Stomach smooth muscle (tissue), 2 donors: ENCODE measurements at regions not wholly inside any gene's neighbourhood (a gene's known extent, or its start where the extent isn't known, plus 50 kb on each side); places are given as distances from the start of the nearest gene placed in this dataset.

Experiments
- H3K27ac ChIP-seq: one replicate; pipeline ENCODE4 v1.7.0; 2013; ENCODE audit warnings: mild to moderate bottlenecking, low read length, inconsistent platforms
- H3K27me3 ChIP-seq, 2 donors: one replicate each; pipeline ENCODE4 v1.7.0; 2013; ENCODE audit warnings: low read length in 2 of 2; ENCODE audit not compliant: insufficient read depth in 2 of 2, control insufficient read depth in 1 of 2
- H3K36me3 ChIP-seq, 2 donors: one replicate each; pipeline ENCODE4 v1.7.0; 2013; ENCODE audit warnings: low read length in 2 of 2; ENCODE audit not compliant: control insufficient read depth in 2 of 2, insufficient read depth in 2 of 2
- H3K4me1 ChIP-seq: one replicate; pipeline ENCODE4 v1.7.0; 2013; ENCODE audit warnings: low read length; ENCODE audit not compliant: control insufficient read depth, insufficient read depth
- H3K4me3 ChIP-seq, 2 donors: one replicate each; pipeline ENCODE4 v1.7.0; 2013; ENCODE audit warnings: low read length in 2 of 2
- H3K9ac ChIP-seq, 2 donors: one replicate each; pipeline ENCODE4 v1.7.0; 2013; ENCODE audit warnings: low read length in 2 of 2, mild to moderate bottlenecking in 1 of 2
- H3K9me3 ChIP-seq, 2 donors: one replicate each; pipeline ENCODE4 v1.7.0; 2013; ENCODE audit warnings: low read length in 2 of 2; ENCODE audit not compliant: control insufficient read depth in 2 of 2
- donor health status: healthy.
- donor health status: Pancreatic carcinoma.

GRCh38 chr2:145136702-145137101 lies 616.8 kb upstream of the ZEB2 start:
- H3K4me1 ChIP-seq = no peaks in the 10 kb centered on the region
- H3K27ac ChIP-seq = no peak overlapping the region
- no peak overlapping the region for H3K4me3 ChIP-seq
- H3K36me3 ChIP-seq = no peaks in the 10 kb centered on the region
- H3K9me3 ChIP-seq = no peaks in the 10 kb centered on the region
- H3K9ac ChIP-seq = no peak overlapping the region
- H3K27me3 ChIP-seq = no peaks in the 10 kb centered on the region

- Histone ChIP-seq H3K27me3 (no peaks in the 10 kb centered on the region), H3K4me1 (no peaks in the 10 kb centered on the region), H3K27ac (no peak overlapping the region), H3K4me3 (no peak overlapping the region), H3K9me3 (no peaks in the 10 kb centered on the region), H3K9ac (no peak overlapping the region), H3K36me3 (no peaks in the 10 kb centered on the region)
Measured at GRCh38 chr2:145126146-145126545, 606.2 kb upstream of the ZEB2 start.

- Histone ChIP-seq H3K9me3 (no peaks in the 10 kb centered on the region), H3K9ac (no peak overlapping the region), H3K36me3 (no peaks in the 10 kb centered on the region), H3K4me1 (no peaks in the 10 kb centered on the region), H3K27ac (no peak overlapping the region), H3K4me3 (no peak overlapping the region), H3K27me3 (no peaks in the 10 kb centered on the region)
Measured at GRCh38 chr2:145124085-145124484, 604.2 kb upstream of the ZEB2 start.

DNA sequence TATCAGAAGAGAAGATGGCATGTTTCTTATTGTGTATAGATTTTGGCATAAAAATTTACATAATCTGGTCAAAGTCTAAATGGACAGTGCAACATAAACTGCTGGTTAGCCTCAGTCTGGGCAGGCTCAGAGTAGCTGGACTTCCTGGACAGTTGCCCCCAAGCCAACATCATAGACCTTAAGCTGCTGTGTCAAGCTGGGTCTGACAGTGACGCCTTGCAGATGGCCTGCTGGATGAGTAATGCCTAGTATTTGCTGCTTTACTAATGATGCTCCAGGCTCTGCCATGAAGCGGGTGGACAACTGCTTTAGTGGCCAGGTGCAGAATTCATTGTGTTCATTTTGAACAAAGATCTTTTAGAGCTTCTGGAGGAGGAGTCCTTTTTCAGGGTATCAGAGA lies 603.7 kb upstream of the ZEB2 start:
- Histone ChIP-seq H3K9ac (no peak overlapping the region), H3K9me3 (no peaks in the 10 kb centered on the region), H3K27me3 (no peaks in the 10 kb centered on the region), H3K4me1 (no peaks in the 10 kb centered on the region), H3K36me3 (no peaks in the 10 kb centered on the region), H3K4me3 (no peak overlapping the region), H3K27ac (no peak overlapping the region)

- H3K4me3 ChIP-seq = no peak overlapping the region
- H3K36me3 ChIP-seq = no peaks in the 10 kb centered on the region
- H3K9me3 ChIP-seq = no peaks in the 10 kb centered on the region
- no peak overlapping the region for H3K27ac ChIP-seq
- no peaks in the 10 kb centered on the region for H3K27me3 ChIP-seq
- H3K9ac ChIP-seq = no peak overlapping the region
- no peaks in the 10 kb centered on the region for H3K4me1 ChIP-seq
Measured at GRCh38 chr2:145119225-145119624, 599.3 kb upstream of the ZEB2 start.

GRCh38 chr2:145116834-145117725 lies 597.2 kb upstream of the ZEB2 start:
- H3K27ac ChIP-seq = no peak overlapping the region
- H3K4me1 ChIP-seq = no peaks in the 10 kb centered on the region
- H3K36me3 ChIP-seq = no peaks in the 10 kb centered on the region
- H3K9me3 ChIP-seq = no peaks in the 10 kb centered on the region
- H3K9ac ChIP-seq = no peak overlapping the region
- no peak overlapping the region for H3K4me3 ChIP-seq
- no peaks in the 10 kb centered on the region for H3K27me3 ChIP-seq

DNA sequence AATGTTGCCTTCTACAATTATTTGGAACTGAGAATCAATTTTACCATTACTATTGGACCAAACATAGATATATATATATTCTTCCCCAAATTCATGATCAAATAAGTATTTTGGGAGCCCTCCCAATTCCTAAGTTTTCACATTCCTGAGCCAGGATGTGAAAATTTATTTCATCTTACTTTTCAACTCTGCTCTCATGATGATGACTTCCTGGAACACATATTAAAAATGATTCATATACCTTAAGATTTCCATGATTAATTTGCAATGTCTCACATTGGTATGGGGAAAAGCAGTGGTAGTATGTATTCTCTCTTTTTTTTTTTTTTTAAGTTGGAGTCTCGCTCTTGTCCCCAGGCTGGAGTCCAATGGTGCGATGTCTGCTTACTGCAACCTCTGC lies 596.1 kb upstream of the ZEB2 start:
- Histone ChIP-seq H3K4me1 (no peaks in the 10 kb centered on the region), H3K4me3 (no peak overlapping the region), H3K36me3 (no peaks in the 10 kb centered on the region), H3K27me3 (no peaks in the 10 kb centered on the region), H3K27ac (no peak overlapping the region), H3K9me3 (no peaks in the 10 kb centered on the region), H3K9ac (no peak overlapping the region)

DNA sequence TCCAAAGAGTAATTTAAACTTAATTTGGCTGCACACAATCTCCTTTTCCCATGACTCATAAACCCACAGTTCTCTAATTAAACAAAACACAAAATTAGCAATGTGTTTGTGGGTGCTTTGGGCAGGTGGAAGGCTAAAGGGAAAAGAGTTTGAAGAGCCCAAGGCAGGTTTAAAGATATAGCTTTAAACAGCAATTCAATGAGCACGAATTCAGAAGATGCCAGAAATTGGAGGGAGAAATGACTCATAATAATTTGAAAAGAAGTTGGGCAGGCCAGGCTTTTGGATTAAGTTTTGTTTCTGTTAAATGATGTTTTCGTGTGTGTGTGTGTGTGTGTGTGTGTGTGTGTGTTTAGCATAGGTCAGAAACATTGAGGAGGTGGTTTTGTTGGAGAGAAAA lies 594.8 kb upstream of the ZEB2 start:
- H3K27me3 ChIP-seq = no peaks in the 10 kb centered on the region
- no peaks in the 10 kb centered on the region for H3K36me3 ChIP-seq
- H3K4me3 ChIP-seq = no peak overlapping the region
- no peaks in the 10 kb centered on the region for H3K9me3 ChIP-seq
- H3K4me1 ChIP-seq = no peaks in the 10 kb centered on the region
- no peak overlapping the region for H3K9ac ChIP-seq
- no peak overlapping the region for H3K27ac ChIP-seq

GRCh38 chr2:145112467-145112866 lies 592.5 kb upstream of the ZEB2 start:
- no peak overlapping the region for H3K4me3 ChIP-seq
- no peak overlapping the region for H3K9ac ChIP-seq
- H3K27me3 ChIP-seq = no peaks in the 10 kb centered on the region
- no peaks in the 10 kb centered on the region for H3K36me3 ChIP-seq
- no peaks in the 10 kb centered on the region for H3K9me3 ChIP-seq
- no peak overlapping the region for H3K27ac ChIP-seq
- no peaks in the 10 kb centered on the region for H3K4me1 ChIP-seq

GRCh38 chr2:145110668-145111356 lies 590.9 kb upstream of the ZEB2 start:
- no peaks in the 10 kb centered on the region for H3K36me3 ChIP-seq

More at GRCh38 chr2:145110668-145111356, 590.9 kb upstream of the ZEB2 start:
- Histone ChIP-seq H3K9me3 (no peaks in the 10 kb centered on the region), H3K4me1 (no peaks in the 10 kb centered on the region), H3K9ac (no peak overlapping the region), H3K4me3 (no peak overlapping the region), H3K27me3 (no peaks in the 10 kb centered on the region), H3K27ac (no peak overlapping the region)
